H9 (cell line): ENCODE measurements at regions not wholly inside any gene's neighbourhood (a gene's known extent, or its start where the extent isn't known, plus 50 kb on each side); places are given as distances from the start of the nearest gene placed in this dataset.
"Not testable (repeated sequence)": the region's sequence is repeated elsewhere in the genome, so short reads cannot be mapped to it uniquely, and the experiment has no call there.

Source experiments
- DNase-seq: peaks from one replicate; pipeline ENCODE4 v3.0.0-alpha.2; 2017
- H2AFZ ChIP-seq: one replicate; pipeline ENCODE4 v1.6.1; 2013; ENCODE audit warnings: mild to moderate bottlenecking, low read length, control low read depth, moderate library complexity
- H2AK5ac ChIP-seq: 2 replicates; pipeline ENCODE4 v1.6.1; 2013; ENCODE audit warnings: low read length, control low read depth, mixed read lengths; ENCODE audit not compliant: insufficient read length
- H2BK120ac ChIP-seq: one replicate; pipeline ENCODE4 v1.6.1; 2013; ENCODE audit warnings: low read depth, mild to moderate bottlenecking, low read length, control low read depth, inconsistent platforms; ENCODE audit not compliant: poor library complexity, severe bottlenecking
- H2BK12ac ChIP-seq: 2 replicates; pipeline ENCODE4 v1.6.1; 2013; ENCODE audit warnings: low read length, control low read depth, mixed read lengths, low read depth; ENCODE audit not compliant: insufficient read length
- H2BK15ac ChIP-seq: 2 replicates; pipeline ENCODE4 v1.6.1; 2013; ENCODE audit warnings: low read depth, low read length, control low read depth
- H2BK20ac ChIP-seq: one replicate; pipeline ENCODE4 v1.6.1; 2013; ENCODE audit warnings: low read depth, mild to moderate bottlenecking, low read length, control low read depth, inconsistent platforms; ENCODE audit not compliant: poor library complexity, severe bottlenecking
- H2BK5ac ChIP-seq: 2 replicates; pipeline ENCODE4 v1.6.1; 2013; ENCODE audit warnings: low read length, control low read depth, mixed read lengths; ENCODE audit not compliant: insufficient read length
- H3K14ac ChIP-seq: 2 replicates; pipeline ENCODE4 v1.6.1; 2013; ENCODE audit warnings: low read length, control low read depth; ENCODE audit not compliant: insufficient read depth
- H3K18ac ChIP-seq: 2 replicates; pipeline ENCODE4 v1.6.1; 2013; ENCODE audit warnings: low read depth, mild to moderate bottlenecking, mixed read lengths, low read length, control low read depth; ENCODE audit not compliant: insufficient read length
- H3K23ac ChIP-seq: 2 replicates; pipeline ENCODE4 v1.6.1; 2013; ENCODE audit warnings: low read length, control low read depth, mixed read lengths, low read depth; ENCODE audit not compliant: insufficient read length
- H3K23me2 ChIP-seq: 2 replicates; pipeline ENCODE4 v1.6.1; 2013; ENCODE audit warnings: low read depth, mild to moderate bottlenecking, mixed read lengths, low read length, control low read depth; ENCODE audit not compliant: insufficient read length, poor library complexity, severe bottlenecking
- H3K27ac ChIP-seq: 2 replicates; pipeline ENCODE4 v1.5.1; 2013; ENCODE audit warnings: low read length, control low read depth, mixed read lengths, low read depth; ENCODE audit not compliant: insufficient read length
- H3K27me3 ChIP-seq: 2 replicates; pipeline ENCODE4 v1.6.1; 2013; ENCODE audit warnings: low read length, control low read depth, inconsistent platforms; ENCODE audit not compliant: insufficient read depth
- H3K4ac ChIP-seq: 2 replicates; pipeline ENCODE4 v1.6.1; 2013; ENCODE audit warnings: low read depth, mild to moderate bottlenecking, control low read depth, inconsistent platforms, low read length, moderate library complexity
- H3K4me1 ChIP-seq: 2 replicates; pipeline ENCODE4 v1.6.1; 2013; ENCODE audit warnings: low read length, control low read depth, inconsistent platforms; ENCODE audit not compliant: insufficient read depth
- H3K4me2 ChIP-seq: 2 replicates; pipeline ENCODE4 v1.6.1; 2013; ENCODE audit warnings: low read length, control low read depth, mixed read lengths; ENCODE audit not compliant: insufficient read length, insufficient read depth
- H3K56ac ChIP-seq: 2 replicates; pipeline ENCODE4 v1.6.1; 2013; ENCODE audit warnings: low read depth, mild to moderate bottlenecking, mixed read lengths, low read length, control low read depth; ENCODE audit not compliant: insufficient read length
- H3K79me1 ChIP-seq: 2 replicates; pipeline ENCODE4 v1.6.1; 2013; ENCODE audit warnings: low read depth, mild to moderate bottlenecking, moderate library complexity, low read length, control low read depth, inconsistent platforms; ENCODE audit not compliant: insufficient read depth, poor library complexity, severe bottlenecking
- H3K79me2 ChIP-seq: 2 replicates; pipeline ENCODE4 v1.6.1; 2013; ENCODE audit warnings: low read length, control low read depth, inconsistent platforms; ENCODE audit not compliant: insufficient read depth
- H3K9ac ChIP-seq: 2 replicates; pipeline ENCODE4 v1.6.1; 2013; ENCODE audit warnings: low read length, control low read depth, mixed read lengths; ENCODE audit not compliant: insufficient read length; ENCODE audit errors: extremely low read depth
- H3K9me3 ChIP-seq: one replicate; pipeline ENCODE4 v1.6.1; 2013; ENCODE audit warnings: low read depth, low read length, inconsistent platforms; ENCODE audit not compliant: control insufficient read depth
- H3T11ph ChIP-seq: one replicate; pipeline ENCODE4 v1.6.1; 2013; ENCODE audit warnings: mild to moderate bottlenecking, low read length, control low read depth, inconsistent platforms
- H4K20me1 ChIP-seq: one replicate; pipeline ENCODE4 v1.6.1; 2013; ENCODE audit not compliant: control insufficient read depth, insufficient read length, insufficient read depth
- H4K5ac ChIP-seq: 2 replicates; pipeline ENCODE4 v1.6.1; 2013; ENCODE audit warnings: low read depth, mild to moderate bottlenecking, mixed read lengths, low read length, control low read depth; ENCODE audit not compliant: insufficient read length
- H4K8ac ChIP-seq: replicated peaks from 2 replicates; pipeline ENCODE4 v1.6.1; 2013; ENCODE audit warnings: low read length, control low read depth, mixed read lengths, low read depth; ENCODE audit not compliant: insufficient read length
- H4K91ac ChIP-seq: 2 replicates; pipeline ENCODE4 v1.6.1; 2013; ENCODE audit warnings: low read depth, mild to moderate bottlenecking, moderate library complexity, mixed read lengths, low read length, control low read depth; ENCODE audit not compliant: insufficient read length
- H3K27ac Mint-ChIP-seq, 3 experiments: 2 replicates in 2 of 3; 3 replicates in 1 of 3; pipeline ENCODE4 v1.8.0; 2020 to 2021; ENCODE audit warnings: mixed read lengths in 3 of 3, mild to moderate bottlenecking in 1 of 3, moderate library complexity in 1 of 3
- H3K27me3 Mint-ChIP-seq: 2 replicates; pipeline ENCODE4 v1.8.0; 2021; ENCODE audit warnings: low read depth, mild to moderate bottlenecking, moderate library complexity, mixed read lengths
- H3K36me3 Mint-ChIP-seq, 3 experiments: 2 replicates in 2 of 3; 3 replicates in 1 of 3; pipeline ENCODE4 v1.8.0; 2020 to 2021; ENCODE audit warnings: low read depth in 3 of 3, mixed read lengths in 3 of 3; ENCODE audit not compliant: insufficient read depth in 1 of 3
- H3K4me1 Mint-ChIP-seq, 2 experiments: 2 replicates each; pipeline ENCODE4 v1.8.0; 2020; ENCODE audit warnings: mixed read lengths in 2 of 2
- H3K4me3 Mint-ChIP-seq, 2 experiments: 2 replicates in 1 of 2; 3 replicates in 1 of 2; pipeline ENCODE4 v1.8.0; 2020 to 2021; ENCODE audit warnings: mild to moderate bottlenecking in 2 of 2, mixed read lengths in 2 of 2, moderate library complexity in 1 of 2
- H3K9me3 Mint-ChIP-seq, 2 experiments: 2 replicates in 1 of 2; 3 replicates in 1 of 2; pipeline ENCODE4 v1.8.0; 2020; ENCODE audit warnings: mild to moderate bottlenecking in 2 of 2, mixed read lengths in 2 of 2, moderate library complexity in 1 of 2
- WGBS: extraction: QIAGEN DNeasy Blood & Tissue Kit; methylation state at CpG from one replicate; pipeline ENCODE4 v1.1.7; 2013; ENCODE audit warnings: missing lambda C conversion rate, low lambda C conversion rate, mixed read lengths; ENCODE audit not compliant: insufficient read length; ENCODE audit errors: extremely low coverage; 5-methylcytosine and 5-hydroxymethylcytosine counted together

- not testable (repeated sequence) for H3K27ac Mint-ChIP-seq, H3K4ac ChIP-seq, H4K91ac ChIP-seq, H3K56ac ChIP-seq, H4K8ac ChIP-seq, H3K27me3 ChIP-seq, H3K4me3 Mint-ChIP-seq, H3K23ac ChIP-seq, H2BK20ac ChIP-seq, H4K20me1 ChIP-seq, H3K79me2 ChIP-seq, H3K23me2 ChIP-seq, H3K18ac ChIP-seq, H2BK15ac ChIP-seq, H3K36me3 Mint-ChIP-seq, H3K79me1 ChIP-seq, H2BK5ac ChIP-seq, H3K9me3 Mint-ChIP-seq, H2AK5ac ChIP-seq, DNase-seq, H2BK120ac ChIP-seq, H3K14ac ChIP-seq, H3K4me1 Mint-ChIP-seq, H4K5ac ChIP-seq, H2BK12ac ChIP-seq, H3K27me3 Mint-ChIP-seq, H3K9ac ChIP-seq, H3K4me2 ChIP-seq, H3K4me1 ChIP-seq, H3T11ph ChIP-seq, H2AFZ ChIP-seq, H3K9me3 ChIP-seq, H3K27ac ChIP-seq
- WGBS, result no CpG with 5 or more reads among the region's 4 CpGs
Measured at GRCh38 chr2:97431169-97431725, 158.4 kb downstream of the ANKRD36B start.

- not testable (repeated sequence) for H2AFZ ChIP-seq, H3K9ac ChIP-seq
- no CpG with 5 or more reads among the region's 2 CpGs for WGBS
Measured at GRCh38 chr2:97422376-97422775, 167.3 kb downstream of the ANKRD36B start.

More at GRCh38 chr2:97422376-97422775, 167.3 kb downstream of the ANKRD36B start:
- H3K27ac ChIP-seq, DNase-seq, H3K23ac ChIP-seq, H3K79me2 ChIP-seq, H2BK120ac ChIP-seq, H3K9me3 Mint-ChIP-seq, H3K4me1 Mint-ChIP-seq, H3K4me1 ChIP-seq, H2BK5ac ChIP-seq, H3K4me2 ChIP-seq, H3K27me3 ChIP-seq, H3K56ac ChIP-seq, H2AK5ac ChIP-seq, H4K91ac ChIP-seq, H2BK20ac ChIP-seq, H3K79me1 ChIP-seq, H3K18ac ChIP-seq, H4K8ac ChIP-seq, H3K27ac Mint-ChIP-seq, H3T11ph ChIP-seq, H3K27me3 Mint-ChIP-seq, H2BK15ac ChIP-seq, H4K5ac ChIP-seq, H3K4ac ChIP-seq, H3K36me3 Mint-ChIP-seq, H3K4me3 Mint-ChIP-seq, H3K9me3 ChIP-seq, H3K23me2 ChIP-seq, H4K20me1 ChIP-seq, H3K14ac ChIP-seq, H2BK12ac ChIP-seq: not testable (repeated sequence)
